ENCODE measurements at regions not wholly inside any gene's neighbourhood (a gene's known extent, or its start where the extent isn't known, plus 50 kb on each side); places are given as distances from the start of the nearest gene placed in this dataset.

DNA sequence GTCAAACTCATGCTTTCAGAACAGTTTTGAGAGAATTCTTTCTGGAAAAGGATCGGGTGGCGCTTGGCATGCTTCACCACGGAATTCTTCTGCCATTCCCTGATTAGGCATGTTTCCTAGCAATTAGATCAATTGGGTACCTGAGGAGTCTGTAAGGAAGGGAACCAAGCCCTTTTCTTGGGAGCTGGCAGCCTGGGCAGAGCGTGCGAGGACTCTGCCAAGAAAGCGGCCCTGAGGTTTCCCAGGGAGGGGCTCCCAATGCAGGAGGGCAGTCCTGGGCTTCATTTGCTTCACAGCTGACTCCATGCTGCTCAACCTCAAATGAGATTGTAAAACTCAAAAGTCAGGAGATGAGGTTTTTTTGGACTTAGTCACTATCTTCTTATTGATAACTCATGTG, 60.3 kb downstream of the MYCN start:
- H3K4me3 ChIP-seq (ENCODE audit: low read length), result no peak overlapping the region
- H3K9me3 ChIP-seq (ENCODE audit: low read depth, low read length), result no peaks in the 10 kb centered on the region
- peaks cover 4% of the 10 kb centered on the region for H3K4me1 ChIP-seq (ENCODE audit: insufficient read depth, low read length)
- H3K27me3 ChIP-seq (ENCODE audit: insufficient read depth, low read length), result no peaks in the 10 kb centered on the region

DNA sequence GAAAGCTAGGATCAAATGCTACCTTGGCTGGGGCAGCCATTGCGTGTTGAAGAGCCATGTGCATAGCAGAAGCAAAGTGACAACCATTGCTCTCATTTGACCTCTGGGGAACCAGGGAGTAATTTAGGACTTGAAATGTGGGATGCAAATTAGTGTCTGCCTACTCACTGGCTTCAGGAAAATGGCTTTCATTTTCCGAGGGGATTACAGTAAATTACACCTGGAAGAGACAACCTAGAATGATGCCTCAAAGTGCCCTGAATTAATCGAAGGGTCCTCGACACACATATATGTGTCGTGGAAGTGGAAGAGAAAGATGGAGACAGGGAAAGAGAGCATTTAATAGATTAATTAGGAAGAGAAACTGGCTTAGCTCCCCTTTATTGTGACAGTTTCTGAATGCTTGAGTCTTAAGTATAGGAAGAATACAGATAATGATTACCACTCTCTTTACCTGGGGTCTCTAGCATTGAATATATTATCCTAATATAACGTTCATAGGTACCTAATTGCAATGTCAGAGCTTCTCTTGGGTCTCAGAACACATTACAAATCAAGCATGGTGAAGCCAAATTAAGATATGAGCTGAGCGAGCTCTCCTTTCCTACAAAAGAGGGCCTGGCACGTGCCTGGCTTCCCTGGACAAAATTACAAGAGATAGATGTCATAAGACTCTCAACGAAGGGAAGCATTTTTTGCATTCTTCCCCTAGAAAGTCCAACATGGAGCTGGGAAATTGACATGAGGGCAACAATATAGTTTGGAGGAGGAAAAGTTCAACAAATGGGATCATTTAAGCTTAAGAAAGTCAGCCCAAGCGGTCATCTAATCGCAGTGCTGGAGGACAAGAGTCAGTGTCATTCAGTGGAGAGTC, 59.5 kb downstream of the MYCN start:
- no peaks in the 10 kb centered on the region for H3K9me3 ChIP-seq (ENCODE audit: low read depth, low read length)
- H3K4me3 ChIP-seq (ENCODE audit: low read length), result no peak overlapping the region
- no peaks in the 10 kb centered on the region for H3K27me3 ChIP-seq (ENCODE audit: insufficient read depth, low read length)
- no peaks in the 10 kb centered on the region for H3K4me1 ChIP-seq (ENCODE audit: insufficient read depth, low read length)

DNA sequence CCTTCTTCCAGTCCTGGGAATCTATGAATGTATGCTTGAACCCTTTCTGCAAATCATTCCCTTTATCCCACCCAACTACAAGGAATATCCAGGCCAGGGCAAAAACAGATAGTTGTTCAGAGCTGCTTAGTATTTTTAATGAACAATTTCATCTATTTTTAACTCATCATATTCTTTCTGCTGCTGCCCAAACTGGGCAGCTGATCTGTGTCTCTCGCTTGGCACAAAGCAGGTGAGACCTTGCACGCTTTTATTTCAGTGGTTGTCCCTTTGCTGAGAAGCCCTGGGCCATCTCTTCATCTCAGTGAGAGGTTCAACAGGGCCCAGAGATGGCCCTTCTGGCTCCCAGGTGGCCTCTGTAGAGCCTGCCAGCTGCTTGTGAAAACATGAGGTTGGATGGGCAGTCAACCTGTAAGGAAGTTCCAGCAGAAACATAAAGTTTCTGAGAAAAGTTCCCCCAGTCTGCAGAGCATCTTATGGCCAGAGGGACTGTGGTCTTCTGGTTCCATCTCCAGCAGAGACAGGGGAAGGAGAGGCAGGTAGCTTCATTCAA, 57.5 kb downstream of the MYCN start:
- Histone ChIP-seq H3K9me3 (ENCODE audit: low read depth, low read length) (no peaks in the 10 kb centered on the region), H3K4me3 (ENCODE audit: low read length) (no peak overlapping the region), H3K4me1 (ENCODE audit: insufficient read depth, low read length) (no peaks in the 10 kb centered on the region), H3K27me3 (ENCODE audit: insufficient read depth, low read length) (no peaks in the 10 kb centered on the region)

DNA sequence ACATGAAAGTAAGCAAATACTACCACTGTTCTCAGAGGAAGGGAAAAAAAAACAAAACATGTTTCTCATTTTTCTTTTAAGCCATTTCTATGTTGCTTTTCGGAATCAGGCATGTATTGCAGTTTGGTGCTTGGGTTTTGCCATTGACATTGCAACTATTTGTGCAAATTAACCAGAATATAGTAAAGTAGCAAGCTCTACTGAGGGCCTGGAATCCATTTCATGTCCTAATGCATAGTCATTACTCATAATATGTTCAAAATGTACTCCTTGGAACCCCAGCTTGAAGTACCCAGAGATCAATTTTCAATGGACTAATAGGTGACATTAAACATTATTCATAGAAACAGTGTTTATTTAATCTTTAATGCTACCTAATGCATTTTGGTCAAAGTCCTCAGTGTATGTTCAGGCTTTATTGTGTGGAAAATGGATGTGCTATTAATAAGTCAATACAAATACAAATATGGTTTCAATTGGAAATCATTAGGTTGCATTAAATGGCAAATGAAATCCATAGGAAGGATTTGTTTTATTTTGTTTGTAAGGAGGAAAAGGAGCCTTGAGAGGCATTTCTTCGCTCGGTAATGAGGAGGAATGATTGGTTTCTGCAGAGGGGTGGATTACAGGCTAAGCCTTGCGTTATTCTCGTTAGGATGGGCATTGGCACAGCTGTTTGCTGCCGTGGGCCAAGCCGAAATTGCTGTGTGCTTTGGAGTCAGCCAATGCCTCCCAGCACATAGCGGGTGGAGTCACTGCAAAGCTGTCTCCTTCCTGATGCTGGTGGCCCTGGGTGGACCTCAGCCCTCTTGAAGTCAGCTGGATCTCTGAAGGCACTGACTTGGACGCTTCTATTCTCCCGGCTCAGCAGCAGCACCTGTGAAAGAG, 56.4 kb downstream of the MYCN start:
- no peaks in the 10 kb centered on the region for H3K4me1 ChIP-seq (ENCODE audit: insufficient read depth, low read length)
- H3K27me3 ChIP-seq (ENCODE audit: insufficient read depth, low read length), result no peaks in the 10 kb centered on the region
- no peak overlapping the region for H3K4me3 ChIP-seq (ENCODE audit: low read length)
- H3K9me3 ChIP-seq (ENCODE audit: low read depth, low read length), result no peaks in the 10 kb centered on the region
